SU-DHL-6 (cell line): ENCODE measurements at regions not wholly inside any gene's neighbourhood (a gene's known extent, or its start where the extent isn't known, plus 50 kb on each side); places are given as distances from the start of the nearest gene placed in this dataset.

Source experiments
- H2AFZ ChIP-seq: fragments of 200-600 bp; sonication (generic); 2 replicates; pipeline ENCODE4 v1.6.1; 2014; ENCODE audit warnings: low read depth, mild to moderate bottlenecking, moderate library complexity, mixed read lengths, antibody characterized with exemption, low read length; ENCODE audit not compliant: severe bottlenecking
- H3F3A ChIP-seq: fragments of 200-600 bp; shearing (Covaris generic); 2 replicates; pipeline ENCODE4 v1.6.0; 2016; ENCODE audit warnings: antibody characterized with exemption, mild to moderate bottlenecking; ENCODE audit not compliant: insufficient read depth
- H3K27ac ChIP-seq: fragments of 200-600 bp; sonication (generic); 2 replicates; pipeline ENCODE4 v1.5.1; 2016; ENCODE audit warnings: low read depth, mild to moderate bottlenecking, low read length, moderate library complexity, mixed read lengths
- H3K27me3 ChIP-seq: fragments of 200-600 bp; sonication (generic), shearing (Covaris generic); 2 replicates; pipeline ENCODE4 v1.6.0; 2014; ENCODE audit warnings: mild to moderate bottlenecking, low read length
- H3K36me3 ChIP-seq: fragments of 200-600 bp; sonication (generic); 2 replicates; pipeline ENCODE4 v1.6.1; 2014; ENCODE audit warnings: mild to moderate bottlenecking, low read length, mixed read lengths
- H3K4me2 ChIP-seq: fragments of 300-600, 200-600 bp; shearing (Covaris generic), sonication (generic); 2 replicates; pipeline ENCODE4 v1.6.0; 2014; ENCODE audit warnings: low read length, low read depth, mild to moderate bottlenecking; ENCODE audit not compliant: poor library complexity, severe bottlenecking
- H3K4me3 ChIP-seq: fragments of 200-600 bp; sonication (generic); 2 replicates; pipeline ENCODE4 v1.5.1; 2014; ENCODE audit warnings: antibody characterized with exemption, low read length, mild to moderate bottlenecking, mixed read lengths; ENCODE audit not compliant: insufficient read depth, poor library complexity, severe bottlenecking
- H3K79me2 ChIP-seq: fragments of 200-600 bp; sonication (generic); 2 replicates; pipeline ENCODE4 v1.6.1; 2014; ENCODE audit warnings: mild to moderate bottlenecking, low read length, moderate library complexity; ENCODE audit not compliant: insufficient read depth
- H3K9ac ChIP-seq: fragments of 200-600 bp; sonication (generic); 2 replicates; pipeline ENCODE4 v1.7.0; 2014; ENCODE audit warnings: mild to moderate bottlenecking, low read length
- H3K9me2 ChIP-seq: fragments of 200-600 bp; sonication (generic); replicated peaks from 2 replicates; pipeline ENCODE4 v1.6.1; 2014; ENCODE audit warnings: low read length; ENCODE audit not compliant: insufficient read depth
- H3K9me3 ChIP-seq: fragments of 200-600 bp; sonication (generic); 2 replicates; pipeline ENCODE4 v1.6.1; 2014; ENCODE audit warnings: low read length, mixed read lengths; ENCODE audit not compliant: insufficient read depth
- H4K20me1 ChIP-seq: fragments of 200-600 bp; sonication (generic); 2 replicates; pipeline ENCODE4 v1.6.1; 2014; ENCODE audit warnings: low read depth, mild to moderate bottlenecking, antibody characterized with exemption, low read length, moderate library complexity, mixed read lengths
- CTCF ChIP-seq: fragments of 200-600 bp; sonication (generic); IDR thresholded peaks from one replicate; pipeline ENCODE4 v1.5.1; 2017; ENCODE audit warnings: antibody characterized with exemption, mild to moderate bottlenecking, low read length, moderate library complexity; ENCODE audit not compliant: insufficient read depth, poor library complexity, severe bottlenecking
- EZH2phosphoT487 ChIP-seq: fragments of 200-600 bp; sonication (generic), shearing (Covaris generic); conservative IDR thresholded peaks from 2 replicates; pipeline ENCODE4 v1.6.1; 2018; ENCODE audit warnings: mild to moderate bottlenecking, antibody characterized with exemption, low read length, moderate library complexity, mixed read lengths

- no peak overlapping the region for H3K4me3 ChIP-seq
- no peak overlapping the region for H3K9ac ChIP-seq
- no peaks in the 10 kb centered on the region for H3F3A ChIP-seq
These were observed 704.4 kb upstream of the SLC35B3 start for GRCh38 chr6:9139746-9140145.

GRCh38 chr6:9138936-9139335 lies 703.6 kb upstream of the SLC35B3 start:
- Histone ChIP-seq H3K4me2 (no peak overlapping the region), H3F3A (no peaks in the 10 kb centered on the region), H3K79me2 (no peaks in the 10 kb centered on the region), H3K9me3 (no peaks in the 10 kb centered on the region), H4K20me1 (no peaks in the 10 kb centered on the region), H2AFZ (no peak overlapping the region), H3K4me3 (no peak overlapping the region), H3K27ac (no peak overlapping the region), H3K36me3 (no peaks in the 10 kb centered on the region), H3K9me2 (no peaks in the 10 kb centered on the region), H3K27me3 (0 out of 2 replicates have a peak, but pooled peaks cover 3% of the 10 kb centered on the region), H3K9ac (no peak overlapping the region)
- TF ChIP-seq CTCF (no peak), EZH2phosphoT487 (no peak)

More at GRCh38 chr6:9139746-9140145, 704.4 kb upstream of the SLC35B3 start:
- no peaks in the 10 kb centered on the region for H3K9me2 ChIP-seq
- H3K36me3 ChIP-seq, result no peaks in the 10 kb centered on the region
- H3K27me3 ChIP-seq, result 0 out of 2 replicates have a peak, but pooled peaks cover 3% of the 10 kb centered on the region
- no peaks in the 10 kb centered on the region for H4K20me1 ChIP-seq
- no peaks in the 10 kb centered on the region for H3K9me3 ChIP-seq
- H2AFZ ChIP-seq, result no peak overlapping the region
- no peak overlapping the region for H3K4me2 ChIP-seq
- TF ChIP-seq CTCF, result no peak
- TF ChIP-seq EZH2phosphoT487, result no peak
- H3K79me2 ChIP-seq, result no peaks in the 10 kb centered on the region
- H3K27ac ChIP-seq, result no peak overlapping the region

DNA sequence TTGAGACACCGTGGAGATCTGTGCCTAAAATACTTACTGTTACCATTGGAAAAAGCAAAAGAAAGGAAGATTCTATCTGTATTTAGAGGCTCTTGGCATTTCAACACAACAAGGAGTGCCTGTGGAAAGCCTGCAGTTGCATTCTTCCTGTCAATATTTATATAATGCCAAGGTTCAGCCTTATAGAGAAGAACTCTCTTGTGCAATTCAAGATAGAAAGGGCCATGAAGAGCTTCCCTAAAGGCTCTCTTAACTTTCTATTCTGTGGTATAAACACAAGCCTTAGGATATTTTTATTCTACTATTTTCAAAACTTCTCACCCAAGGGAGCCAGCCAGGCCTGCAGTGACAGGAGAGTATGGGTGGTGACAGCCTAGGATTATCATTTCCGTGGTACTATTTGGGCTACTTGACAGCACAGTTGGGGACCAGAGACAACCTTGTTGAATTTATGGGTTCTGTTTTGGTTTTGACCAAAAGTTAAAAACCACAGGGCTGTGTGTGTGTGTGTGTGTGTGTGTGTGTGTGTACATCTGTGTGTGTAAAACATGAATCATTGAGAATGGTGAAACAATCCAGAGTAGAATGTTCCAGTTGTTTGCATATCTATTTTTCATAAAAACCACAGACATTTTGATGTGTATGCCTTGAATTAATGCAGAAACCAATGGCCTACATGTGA lies 700.9 kb upstream of the SLC35B3 start:
- Histone ChIP-seq H3K9me3 (no peaks in the 10 kb centered on the region), H3K4me2 (no peak overlapping the region), H3F3A (no peaks in the 10 kb centered on the region), H3K9ac (no peak overlapping the region), H3K9me2 (no peaks in the 10 kb centered on the region), H3K27me3 (no peaks in the 10 kb centered on the region), H3K27ac (no peak overlapping the region), H3K79me2 (no peaks in the 10 kb centered on the region), H3K4me3 (no peak overlapping the region), H4K20me1 (no peaks in the 10 kb centered on the region; the same call in 1 of the 2 replicates), H3K36me3 (no peaks in the 10 kb centered on the region), H2AFZ (no peak overlapping the region)
- TF ChIP-seq CTCF, result no peak
